ENCODE measurements at regions not wholly inside any gene's neighbourhood (a gene's known extent, or its start where the extent isn't known, plus 50 kb on each side); places are given as distances from the start of the nearest gene placed in this dataset.

- Histone ChIP-seq H3K27me3 (no peaks in the 10 kb centered on the region), H3K4me1 (no peaks in the 10 kb centered on the region), H3K36me3 (no peaks in the 10 kb centered on the region), H3K27ac (no peak overlapping the region), H3K4me3 (no peak overlapping the region), H3K9me3 (no peaks in the 10 kb centered on the region)
- no peak for TF ChIP-seq CTCF (IDR thresholded peaks at IDR 0.05)
- intact Hi-C loops (cut with DNase I): no loop called here
- no peak for ATAC-seq
- DNase-seq: no peak
Measured at GRCh38 chr2:128799284-128799552, 480.6 kb upstream of the HS6ST1 start.

- Histone ChIP-seq H3K9me3 (no peaks in the 10 kb centered on the region), H3K27me3 (no peaks in the 10 kb centered on the region), H3K36me3 (no peaks in the 10 kb centered on the region), H3K27ac (no peak overlapping the region), H3K4me1 (no peaks in the 10 kb centered on the region), H3K4me3 (no peak overlapping the region)
- no peak for TF ChIP-seq CTCF (IDR thresholded peaks at IDR 0.05)
- ATAC-seq (no peak), DNase-seq (no peak)
- intact Hi-C loops (cut with DNase I): no loop called here
Measured at GRCh38 chr2:128799730-128800129, 481.1 kb upstream of the HS6ST1 start.

- no peak for TF ChIP-seq CTCF (IDR thresholded peaks at IDR 0.05)
- peak in 1 of 4 donors; percentile 21 for DNase-seq
- no peak for ATAC-seq
Measured at GRCh38 chr2:128801576-128801975, 482.9 kb upstream of the HS6ST1 start.

GRCh38 chr2:128803222-128803621 lies 484.6 kb upstream of the HS6ST1 start:
- ATAC-seq: no peak
- Histone ChIP-seq H3K27ac (no peak overlapping the region), H3K4me3 (no peak overlapping the region), H3K4me1 (no peaks in the 10 kb centered on the region), H3K9me3 (peaks cover 0 to 3% of the 10 kb centered on the region in 2 donors), H3K36me3 (no peaks in the 10 kb centered on the region), H3K27me3 (no peaks in the 10 kb centered on the region)
- intact Hi-C loops (cut with DNase I): no loop called here
- TF ChIP-seq CTCF (IDR thresholded peaks at IDR 0.05): no peak
- no peak for DNase-seq

More at GRCh38 chr2:128801576-128801975, 482.9 kb upstream of the HS6ST1 start:
- no peaks in the 10 kb centered on the region for H3K9me3 ChIP-seq
- intact Hi-C loops (cut with DNase I): no loop called here
- H3K4me3 ChIP-seq: no peak overlapping the region
- no peak overlapping the region for H3K27ac ChIP-seq
- no peaks in the 10 kb centered on the region for H3K4me1 ChIP-seq
- H3K36me3 ChIP-seq: no peaks in the 10 kb centered on the region
- no peaks in the 10 kb centered on the region for H3K27me3 ChIP-seq

- no peaks in the 10 kb centered on the region for H3K4me1 ChIP-seq
- no peak for ATAC-seq
- H3K27ac ChIP-seq: no peak overlapping the region
- H3K4me3 ChIP-seq: no peak overlapping the region
- no peak for TF ChIP-seq CTCF (IDR thresholded peaks at IDR 0.05)
- peaks cover 0 to 3% of the 10 kb centered on the region in 2 donors for H3K9me3 ChIP-seq
- intact Hi-C loops (cut with DNase I): no loop called here
- H3K36me3 ChIP-seq: no peaks in the 10 kb centered on the region
- no peak for DNase-seq
- H3K27me3 ChIP-seq: no peaks in the 10 kb centered on the region
Measured at GRCh38 chr2:128805237-128805636, 486.6 kb upstream of the HS6ST1 start.
